CD4-positive, CD25-positive, alpha-beta regulatory T cell (primary cell): ENCODE measurements at regions not wholly inside any gene's neighbourhood (a gene's known extent, or its start where the extent isn't known, plus 50 kb on each side); places are given as distances from the start of the nearest gene placed in this dataset.

ENCODE experiments used
- ATAC-seq, 2 donors: fragments of 150-1000 bp; cut with Tn5 transposase; one replicate each; pipeline ENCODE4 v1.10.0; 2021; ENCODE audit warnings: low read depth in 2 of 2, moderate number of reproducible peaks in 2 of 2, moderate library complexity in 1 of 2
- DNase-seq, 3 donors: peaks; one replicate each; pipeline versions ENCODE4 v3.0.0 to v3.0.0-alpha.2; 2012 to 2022; ENCODE audit warnings: mixed read lengths in 1 of 3
- H3K27ac ChIP-seq: one replicate; pipeline ENCODE4 v1.7.0; 2013; ENCODE audit warnings: mild to moderate bottlenecking, low read length; ENCODE audit not compliant: insufficient read depth, poor library complexity, severe bottlenecking
- H3K27me3 ChIP-seq: one replicate; pipeline ENCODE4 v1.7.0; 2013; ENCODE audit warnings: low read length; ENCODE audit not compliant: control insufficient read depth, insufficient read depth
- H3K36me3 ChIP-seq: one replicate; pipeline ENCODE4 v1.7.0; 2013; ENCODE audit warnings: mild to moderate bottlenecking, low read length, moderate library complexity; ENCODE audit not compliant: control insufficient read depth, insufficient read depth
- H3K4me1 ChIP-seq: 2 replicates; pipeline ENCODE4 v1.7.0; 2013; ENCODE audit warnings: mild to moderate bottlenecking, low read length; ENCODE audit not compliant: insufficient read depth, control insufficient read depth, poor library complexity, severe bottlenecking
- H3K4me3 ChIP-seq: one replicate; pipeline ENCODE4 v1.7.0; 2013; ENCODE audit warnings: low read depth, mild to moderate bottlenecking, low read length, moderate library complexity
- H3K9me3 ChIP-seq, 2 experiments: 1 replicate in 1 of 2; 2 replicates in 1 of 2; pipeline ENCODE4 v1.7.0; 2013; ENCODE audit warnings: low read length in 2 of 2, mild to moderate bottlenecking in 1 of 2, moderate library complexity in 1 of 2; ENCODE audit not compliant: control insufficient read depth in 2 of 2
- H3K27ac Mint-ChIP-seq, 3 donors: one replicate each; pipeline ENCODE4 v1.8.0; 2020 to 2022; ENCODE audit warnings: mild to moderate bottlenecking in 3 of 3, mixed read lengths in 3 of 3, moderate library complexity in 2 of 3
- H3K27me3 Mint-ChIP-seq: one replicate; pipeline ENCODE4 v1.8.0; 2022; ENCODE audit warnings: mild to moderate bottlenecking, mixed read lengths
- H3K36me3 Mint-ChIP-seq: one replicate; pipeline ENCODE4 v1.8.0; 2020; ENCODE audit warnings: mixed read lengths
- H3K4me1 Mint-ChIP-seq, 4 donors: one replicate each; pipeline ENCODE4 v1.8.0; 2020 to 2022; ENCODE audit warnings: mixed read lengths in 4 of 4, mild to moderate bottlenecking in 1 of 4
- H3K4me3 Mint-ChIP-seq, 4 donors: one replicate each; pipeline ENCODE4 v1.8.0; 2020 to 2022; ENCODE audit warnings: mild to moderate bottlenecking in 4 of 4, mixed read lengths in 4 of 4, moderate library complexity in 3 of 4
- H3K9me3 Mint-ChIP-seq, 7 donors: one replicate each; pipeline ENCODE4 v1.8.0; 2020 to 2022; ENCODE audit warnings: mixed read lengths in 7 of 7, mild to moderate bottlenecking in 3 of 7, moderate library complexity in 2 of 7

DNA sequence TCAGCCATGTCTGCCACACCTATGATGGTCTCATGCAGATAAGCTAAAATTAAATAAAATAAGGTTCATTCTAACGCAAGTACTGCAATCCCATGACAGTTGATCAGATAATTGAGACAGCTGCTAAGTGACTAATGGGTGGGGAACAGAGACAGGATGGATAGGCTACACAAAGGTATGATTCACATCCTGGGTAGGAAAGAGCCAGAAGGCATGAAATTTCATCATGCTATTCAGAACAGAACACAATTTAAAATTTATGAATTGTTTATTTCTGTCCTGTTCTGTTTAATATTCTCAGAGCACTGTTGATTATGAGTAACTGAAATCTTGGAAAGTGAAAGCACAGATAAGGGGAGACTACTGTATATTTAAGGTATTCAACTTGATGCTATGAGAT lies 381.8 kb upstream of the SORCS1 start:
- no peaks in the 10 kb centered on the region for H3K4me1 Mint-ChIP-seq
- H3K9me3 Mint-ChIP-seq = peaks cover 0 to 34% (median 10%) of the 10 kb centered on the region in 7 donors
- H3K36me3 ChIP-seq = no peaks in the 10 kb centered on the region
- no peaks in the 10 kb centered on the region for H3K36me3 Mint-ChIP-seq
- H3K27me3 ChIP-seq = no peaks in the 10 kb centered on the region
- peaks cover 0 to 24% of the 10 kb centered on the region in 2 experiments for H3K9me3 ChIP-seq
- no peak overlapping the region for H3K4me3 ChIP-seq
- DNase-seq (no peak), ATAC-seq (no peak)
- no peak overlapping the region for H3K27ac ChIP-seq
- H3K4me1 ChIP-seq = no peaks in the 10 kb centered on the region
- H3K27ac Mint-ChIP-seq = no peak overlapping the region
- no peaks in the 10 kb centered on the region for H3K27me3 Mint-ChIP-seq
- no peak overlapping the region for H3K4me3 Mint-ChIP-seq

- no peak for DNase-seq
- Mint-ChIP-seq H3K27ac (no peak overlapping the region), H3K4me1 (no peaks in the 10 kb centered on the region), H3K36me3 (no peaks in the 10 kb centered on the region), H3K9me3 (peaks cover 0 to 34% (median 10%) of the 10 kb centered on the region in 7 donors), H3K27me3 (no peaks in the 10 kb centered on the region), H3K4me3 (no peak overlapping the region)
- H3K4me3 ChIP-seq = no peak overlapping the region
- no peak overlapping the region for H3K27ac ChIP-seq
- H3K27me3 ChIP-seq = no peaks in the 10 kb centered on the region
- H3K36me3 ChIP-seq = no peaks in the 10 kb centered on the region
- no peaks in the 10 kb centered on the region for H3K4me1 ChIP-seq
- no peak for ATAC-seq
- peaks cover 0 to 24% of the 10 kb centered on the region in 2 experiments for H3K9me3 ChIP-seq
These were observed 381.2 kb upstream of the SORCS1 start for GRCh38 chr10:107545717-107546116.

DNA sequence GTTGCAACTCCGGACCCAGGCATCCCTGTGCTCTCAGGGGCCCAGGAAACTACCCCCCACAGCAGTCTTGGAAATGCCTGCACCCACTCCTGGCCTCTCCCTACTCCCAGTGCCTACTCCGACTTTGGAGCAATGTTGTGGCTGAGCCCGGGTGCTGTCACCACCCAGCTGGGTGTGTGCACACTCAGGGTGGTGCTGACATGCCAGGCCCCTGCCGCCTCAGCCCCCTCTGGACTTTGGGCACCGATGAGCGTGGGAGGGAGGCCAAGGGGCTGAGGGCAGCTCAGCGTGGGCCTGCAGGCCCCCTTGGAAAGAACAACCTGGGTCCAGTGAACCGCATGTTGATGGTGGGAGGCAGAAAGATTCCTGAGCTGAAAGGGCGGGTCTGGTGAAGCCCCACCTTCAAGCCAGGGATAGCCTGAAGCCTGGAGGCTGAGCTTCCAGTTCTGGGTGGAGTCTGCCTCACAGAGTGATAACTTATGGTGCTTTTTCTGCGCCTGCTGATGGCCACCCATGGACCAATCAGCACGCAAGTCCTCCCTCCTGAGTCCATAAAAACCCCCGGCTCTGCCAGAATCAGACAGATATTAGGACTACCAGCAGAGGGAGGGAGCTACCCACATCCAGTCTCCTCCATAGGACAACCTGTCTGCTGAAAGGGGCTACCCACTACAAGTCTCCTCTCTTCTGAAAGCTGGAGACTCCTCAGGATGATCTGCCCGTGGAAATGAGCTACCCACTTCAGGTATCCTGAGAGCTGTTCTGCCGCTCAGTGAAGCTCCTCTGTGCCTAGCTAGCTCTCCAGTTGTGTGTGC lies 380.4 kb upstream of the SORCS1 start:
- Mint-ChIP-seq H3K4me3 (no peak overlapping the region), H3K9me3 (peaks cover 0 to 34% (median 7%) of the 10 kb centered on the region in 7 donors), H3K27ac (no peak overlapping the region), H3K36me3 (no peaks in the 10 kb centered on the region), H3K27me3 (no peaks in the 10 kb centered on the region), H3K4me1 (no peaks in the 10 kb centered on the region)
- ATAC-seq (no peak), DNase-seq (no peak)
- H3K4me3 ChIP-seq = no peak overlapping the region
- H3K27me3 ChIP-seq = no peaks in the 10 kb centered on the region
- H3K4me1 ChIP-seq = no peaks in the 10 kb centered on the region
- no peak overlapping the region for H3K27ac ChIP-seq
- H3K9me3 ChIP-seq = peaks cover 0 to 24% of the 10 kb centered on the region in 2 experiments
- H3K36me3 ChIP-seq = no peaks in the 10 kb centered on the region

- DNase-seq (no peak), ATAC-seq (no peak)
- no peak overlapping the region for H3K27ac Mint-ChIP-seq
- no peak overlapping the region for H3K4me3 Mint-ChIP-seq
- Histone ChIP-seq H3K27me3 (no peaks in the 10 kb centered on the region), H3K9me3 (peaks cover 0 to 10% of the 10 kb centered on the region in 2 experiments), H3K4me3 (no peak overlapping the region), H3K36me3 (no peaks in the 10 kb centered on the region), H3K27ac (no peak overlapping the region), H3K4me1 (no peaks in the 10 kb centered on the region)
- no peaks in the 10 kb centered on the region for H3K27me3 Mint-ChIP-seq
- H3K36me3 Mint-ChIP-seq = no peaks in the 10 kb centered on the region
- H3K9me3 Mint-ChIP-seq = peaks cover 0 to 29% (median 4%) of the 10 kb centered on the region in 7 donors
- no peaks in the 10 kb centered on the region for H3K4me1 Mint-ChIP-seq
These were observed 378.1 kb upstream of the SORCS1 start for GRCh38 chr10:107542607-107543006.

- Histone ChIP-seq H3K9me3 (peaks cover 0 to 16% of the 10 kb centered on the region in 2 experiments), H3K27ac (no peak overlapping the region), H3K4me3 (no peak overlapping the region), H3K27me3 (no peaks in the 10 kb centered on the region), H3K36me3 (no peaks in the 10 kb centered on the region), H3K4me1 (no peaks in the 10 kb centered on the region)
- H3K27me3 Mint-ChIP-seq = no peaks in the 10 kb centered on the region
- ATAC-seq = no peak
- DNase-seq = no peak
- no peak overlapping the region for H3K4me3 Mint-ChIP-seq
- peaks cover 0 to 30% (median 5%) of the 10 kb centered on the region in 7 donors for H3K9me3 Mint-ChIP-seq
- no peak overlapping the region for H3K27ac Mint-ChIP-seq
- no peaks in the 10 kb centered on the region for H3K36me3 Mint-ChIP-seq
- no peaks in the 10 kb centered on the region for H3K4me1 Mint-ChIP-seq
These were observed 377.5 kb upstream of the SORCS1 start for GRCh38 chr10:107542016-107542415.

- Histone ChIP-seq H3K4me3 (no peak overlapping the region), H3K27me3 (no peaks in the 10 kb centered on the region), H3K9me3 (peaks cover 0 to 12% of the 10 kb centered on the region in 2 experiments), H3K27ac (no peak overlapping the region), H3K4me1 (no peaks in the 10 kb centered on the region), H3K36me3 (no peaks in the 10 kb centered on the region)
- no peaks in the 10 kb centered on the region for H3K4me1 Mint-ChIP-seq
- no peak overlapping the region for H3K27ac Mint-ChIP-seq
- H3K4me3 Mint-ChIP-seq = no peak overlapping the region
- ATAC-seq = no peak
- H3K36me3 Mint-ChIP-seq = no peaks in the 10 kb centered on the region
- no peaks in the 10 kb centered on the region for H3K27me3 Mint-ChIP-seq
- no peak for DNase-seq
- peaks cover 0 to 20% (median 6%) of the 10 kb centered on the region in 7 donors for H3K9me3 Mint-ChIP-seq
These were observed 376.5 kb upstream of the SORCS1 start for GRCh38 chr10:107540981-107541380.

GRCh38 chr10:107529350-107529749 lies 364.8 kb upstream of the SORCS1 start:
- no peak for ATAC-seq
- H3K36me3 ChIP-seq = no peaks in the 10 kb centered on the region
- H3K9me3 Mint-ChIP-seq = peaks cover 0 to 15% (median 6%) of the 10 kb centered on the region in 7 donors

GRCh38 chr10:107520348-107520747 lies 355.8 kb upstream of the SORCS1 start:
- Histone ChIP-seq H3K4me3 (no peak overlapping the region), H3K27ac (no peak overlapping the region), H3K9me3 (peaks cover 0 to 4% of the 10 kb centered on the region in 2 experiments), H3K36me3 (no peaks in the 10 kb centered on the region), H3K4me1 (no peaks in the 10 kb centered on the region), H3K27me3 (no peaks in the 10 kb centered on the region)
- DNase-seq (no peak), ATAC-seq (no peak)
- H3K4me3 Mint-ChIP-seq = no peak overlapping the region
- no peak overlapping the region for H3K27ac Mint-ChIP-seq
- no peaks in the 10 kb centered on the region for H3K4me1 Mint-ChIP-seq
- H3K36me3 Mint-ChIP-seq = no peaks in the 10 kb centered on the region
- H3K27me3 Mint-ChIP-seq = no peaks in the 10 kb centered on the region
- peaks cover 0 to 36% (median 9%) of the 10 kb centered on the region in 7 donors for H3K9me3 Mint-ChIP-seq

More at GRCh38 chr10:107529350-107529749, 364.8 kb upstream of the SORCS1 start:
- no peak overlapping the region for H3K4me3 Mint-ChIP-seq
- H3K4me3 ChIP-seq = no peak overlapping the region
- H3K4me1 Mint-ChIP-seq = no peaks in the 10 kb centered on the region
- H3K9me3 ChIP-seq = no peaks in the 10 kb centered on the region
- no peaks in the 10 kb centered on the region for H3K36me3 Mint-ChIP-seq
- H3K27me3 ChIP-seq = no peaks in the 10 kb centered on the region
- no peak overlapping the region for H3K27ac Mint-ChIP-seq
- H3K27ac ChIP-seq = no peak overlapping the region
- no peak for DNase-seq
- H3K4me1 ChIP-seq = no peaks in the 10 kb centered on the region
- no peaks in the 10 kb centered on the region for H3K27me3 Mint-ChIP-seq
